HG02642 (cell line): ENCODE measurements at regions not wholly inside any gene's neighbourhood (a gene's known extent, or its start where the extent isn't known, plus 50 kb on each side); places are given as distances from the start of the nearest gene placed in this dataset.

Experiments used
- ATAC-seq: cut with Tn5 transposase; IDR thresholded peaks from one replicate; pipeline ENCODE4 v1.9.1; 2021; ENCODE audit warnings: mild to moderate bottlenecking; ENCODE audit not compliant: unreplicated experiment, poor library complexity

DNA sequence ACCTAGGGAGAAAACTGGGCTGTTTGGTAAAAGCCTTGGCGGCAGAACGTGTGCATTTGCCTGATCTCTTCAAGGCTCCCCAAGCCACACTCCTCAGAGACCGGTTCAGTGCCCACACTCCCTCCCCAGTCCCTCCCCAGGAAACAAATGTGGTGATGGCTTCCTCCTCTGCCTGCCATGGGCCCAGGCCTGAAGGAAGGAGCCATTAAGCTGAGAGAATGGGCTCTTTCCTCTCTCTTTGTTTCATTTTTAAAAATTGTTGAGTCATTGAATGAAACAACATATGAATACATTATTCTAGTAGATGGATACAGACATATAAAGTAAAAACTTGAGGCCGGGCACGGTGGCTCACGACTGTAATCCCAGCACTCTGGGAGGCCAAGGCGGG, 50.6 kb upstream of the YWHAQ start:
- ATAC-seq: no peak

GRCh38 chr2:9685637-9686036, 54.8 kb upstream of the YWHAQ start:
- no peak for ATAC-seq

DNA sequence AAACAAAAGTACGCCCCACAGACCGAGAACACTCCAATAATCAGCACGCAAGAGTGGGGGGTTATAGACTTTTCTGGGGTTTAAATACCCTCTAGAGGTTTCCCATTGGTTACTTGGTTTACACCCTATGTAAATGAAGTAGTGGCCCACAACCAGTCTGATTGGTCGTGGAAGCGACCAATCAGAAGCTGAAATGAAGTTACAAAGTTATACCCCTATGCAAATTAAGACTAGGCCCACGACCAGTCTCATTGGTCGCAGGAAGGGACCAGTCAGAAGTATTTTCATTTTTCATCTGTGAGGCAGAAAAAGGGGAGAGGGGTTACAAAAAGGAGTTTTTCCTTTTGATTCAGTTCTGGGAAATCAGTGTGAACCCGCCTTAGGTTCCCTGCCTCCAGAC, 55.3 kb upstream of the YWHAQ start:
- no peak for ATAC-seq

DNA sequence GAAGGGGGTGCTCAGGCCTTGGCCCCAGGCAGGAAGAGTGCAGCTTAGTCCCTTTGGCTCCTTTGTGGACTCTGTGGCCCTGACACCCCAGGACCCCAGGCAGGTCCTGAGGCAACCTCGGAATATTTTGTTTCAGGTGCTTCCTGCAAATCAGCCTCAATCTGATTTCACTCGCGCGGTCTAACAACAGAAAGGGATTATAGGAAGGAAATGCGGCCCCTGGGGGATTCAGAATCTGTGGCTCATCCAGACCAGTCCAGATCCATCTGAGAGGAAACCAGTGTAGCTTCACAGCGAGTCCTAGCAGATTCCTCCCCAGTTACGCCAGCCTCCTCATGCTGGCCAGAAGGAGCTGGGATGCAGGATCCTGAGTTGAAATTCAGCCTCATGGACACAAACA, 59.5 kb upstream of the YWHAQ start:
- no peak for ATAC-seq

DNA sequence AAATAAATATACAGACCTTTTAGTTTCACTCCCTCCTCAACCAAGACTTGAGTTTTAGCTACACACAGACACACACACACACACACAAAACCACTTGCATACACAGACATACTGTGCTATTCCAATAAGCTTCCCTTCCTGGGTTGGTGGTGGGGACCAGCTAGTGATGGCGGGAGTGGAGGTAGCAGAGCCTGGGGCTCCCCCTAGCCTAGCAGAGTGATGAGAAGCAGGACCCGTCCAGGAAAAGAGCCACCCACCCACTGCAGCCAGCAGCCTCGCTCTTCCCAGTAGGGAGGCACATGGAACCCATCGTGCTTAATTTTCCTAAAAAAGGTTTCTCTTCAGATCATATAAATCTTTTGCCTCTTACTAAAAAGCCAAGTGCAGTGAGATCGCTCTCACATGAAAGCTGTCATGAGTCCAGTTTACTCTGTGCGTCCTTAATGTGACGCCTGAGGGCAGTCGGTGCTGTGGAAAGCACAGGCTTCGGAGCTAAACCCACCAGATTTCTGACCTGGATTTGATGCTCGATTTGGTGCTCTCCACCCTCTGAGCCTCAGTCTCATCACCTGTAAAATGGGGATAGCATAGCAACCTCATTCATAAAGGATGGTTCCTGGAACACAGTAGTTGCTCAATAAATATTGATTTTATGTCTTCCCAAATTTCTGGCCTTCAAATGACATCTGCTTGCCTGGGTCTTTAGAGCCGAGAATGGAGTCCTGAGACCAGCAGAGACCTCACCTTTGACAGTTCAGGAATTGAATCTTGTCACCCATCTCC, 60.1 kb upstream of the YWHAQ start:
- no peak for ATAC-seq

GRCh38 chr2:9692456-9693195, 61.8 kb upstream of the YWHAQ start:
- ATAC-seq: no peak

- ATAC-seq: no peak
Observed at GRCh38 chr2:9693196-9693491, 62.3 kb upstream of the YWHAQ start.

DNA sequence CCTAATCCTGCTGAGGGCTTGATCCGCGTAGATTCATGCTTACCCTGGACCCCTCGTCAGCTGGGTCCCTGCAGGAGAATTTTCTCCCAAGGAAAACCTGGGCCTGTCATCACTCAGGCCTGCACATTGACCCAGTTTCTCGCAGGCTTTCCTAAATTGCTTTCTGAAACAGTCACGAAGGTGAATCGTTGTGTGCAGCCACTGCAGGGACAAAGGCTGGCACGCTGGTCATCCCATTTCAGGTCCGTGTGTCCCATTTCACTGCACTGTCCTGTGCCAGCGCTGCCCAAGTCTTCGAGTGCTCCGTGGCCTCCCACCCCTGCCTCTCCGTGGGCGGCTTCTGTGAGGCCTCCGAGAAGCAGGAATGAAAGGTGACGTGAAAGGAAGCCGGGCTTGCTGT, 62.8 kb upstream of the YWHAQ start:
- no peak for ATAC-seq

DNA sequence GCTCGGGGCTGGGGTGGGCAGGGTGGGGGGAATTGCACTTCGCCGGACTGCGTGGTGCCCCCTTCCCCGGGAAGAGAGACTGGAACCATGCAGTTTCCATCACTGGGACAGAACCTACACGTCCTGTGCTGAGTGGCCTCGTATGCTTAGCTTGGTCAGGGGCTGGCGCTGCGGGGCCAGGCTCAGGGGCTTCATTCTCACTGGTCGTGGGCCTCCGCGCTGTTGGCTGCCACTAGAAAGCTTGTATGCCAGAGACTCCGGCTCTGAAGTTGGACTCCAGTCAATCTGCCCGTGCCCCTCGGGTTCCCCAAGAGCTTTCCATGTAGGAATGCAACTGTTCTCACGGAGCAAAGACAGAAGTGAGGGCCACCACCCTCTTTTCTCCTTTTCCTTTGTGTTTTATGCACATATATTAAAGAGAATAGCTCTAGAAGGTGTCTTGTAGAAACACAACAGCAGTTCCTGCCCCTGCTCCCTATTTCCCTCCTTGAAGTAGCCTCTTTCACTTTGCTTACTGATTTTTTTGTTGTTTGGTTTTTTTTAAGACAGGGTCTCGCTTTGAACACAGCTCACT, 64.0 kb upstream of the YWHAQ start:
- no peak for ATAC-seq

DNA sequence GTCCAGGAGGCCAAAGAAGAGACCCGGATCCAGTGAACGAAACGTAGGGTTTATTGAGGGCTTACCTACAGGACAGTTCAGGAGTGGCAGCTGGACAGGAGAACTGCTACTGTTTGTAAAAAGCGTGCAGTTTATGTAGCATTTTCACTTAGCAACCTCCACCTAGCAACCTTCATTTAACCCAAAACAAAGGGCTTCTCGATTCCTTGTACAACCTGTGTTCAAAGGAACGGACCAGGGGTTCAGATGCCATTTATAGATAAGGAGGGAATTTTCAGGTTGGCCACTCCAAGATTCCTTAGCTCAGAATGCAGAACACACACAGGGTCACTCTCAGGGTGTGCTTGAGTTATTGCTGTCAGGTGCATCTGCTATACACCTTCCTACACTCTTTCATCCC, 65.1 kb upstream of the YWHAQ start:
- ATAC-seq: no peak

DNA sequence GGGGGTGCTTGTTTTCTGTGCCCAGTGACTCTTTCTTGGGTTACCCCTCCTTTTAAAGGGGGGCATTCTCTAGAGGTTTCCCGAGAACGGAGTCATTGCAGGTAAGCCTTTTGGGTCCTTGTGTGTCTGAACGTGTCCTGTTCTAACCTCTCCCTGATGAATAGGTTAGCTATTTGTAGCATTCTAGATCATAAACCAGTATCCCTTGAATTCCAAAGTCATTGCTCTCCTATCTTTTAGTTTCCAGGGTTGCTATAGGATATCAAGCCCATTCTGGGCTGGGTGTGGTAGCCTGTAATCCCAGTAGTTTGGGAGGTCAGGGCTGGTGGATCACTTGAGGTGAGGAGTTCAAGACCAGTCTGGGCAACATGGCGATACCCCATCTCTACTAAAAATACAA, 65.9 kb upstream of the YWHAQ start:
- ATAC-seq: no peak

GRCh38 chr2:9697909-9698308, 67.1 kb upstream of the YWHAQ start:
- ATAC-seq: no peak

DNA sequence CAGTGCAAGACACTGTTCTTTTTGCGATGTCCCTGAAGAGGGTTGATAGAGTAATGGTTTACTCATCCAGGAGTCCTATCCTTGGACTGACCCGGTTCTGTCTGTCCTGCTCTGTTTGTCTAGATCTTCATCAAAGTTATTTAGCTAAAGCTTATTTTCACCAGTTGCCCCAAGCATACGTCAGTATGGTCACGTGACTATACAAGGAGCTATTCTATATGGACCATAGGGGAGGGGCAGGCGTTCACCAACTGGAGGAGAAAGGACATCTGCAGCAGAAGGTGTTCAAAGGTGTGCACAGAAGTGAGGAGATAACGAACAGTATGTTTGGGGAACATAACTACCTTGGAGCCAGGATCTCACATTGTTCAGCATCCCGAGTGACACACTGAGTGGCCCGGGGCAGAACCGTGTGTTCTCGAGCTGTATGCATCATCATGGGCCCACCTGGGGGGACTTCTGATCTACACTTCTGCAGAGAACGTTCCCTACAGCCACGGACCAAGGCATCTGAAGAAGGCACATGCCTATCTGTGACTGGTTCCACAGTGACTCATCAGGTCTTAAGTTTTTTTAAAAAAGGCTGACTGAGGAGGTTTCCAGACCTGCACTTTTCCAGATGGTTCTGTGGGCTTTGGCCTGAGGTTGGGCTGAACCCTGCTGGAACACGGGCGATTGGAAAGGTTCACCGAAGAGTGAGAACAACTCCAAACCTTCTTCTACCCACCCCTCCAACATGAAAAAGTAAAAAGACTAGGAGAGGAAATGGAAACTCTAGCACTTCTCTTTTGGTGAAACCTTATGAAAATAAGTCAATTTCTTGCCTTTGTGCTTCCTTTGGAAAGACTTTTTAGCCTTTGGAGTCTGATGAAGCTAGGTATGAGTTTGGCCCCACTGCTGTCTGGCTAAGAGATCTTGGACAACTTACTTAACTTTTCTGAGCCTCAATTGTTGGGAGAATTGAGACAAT, 68.6 kb upstream of the YWHAQ start:
- no peak for ATAC-seq

- no peak for ATAC-seq
Observed at GRCh38 chr2:9700109-9700495, 69.3 kb upstream of the YWHAQ start.

DNA sequence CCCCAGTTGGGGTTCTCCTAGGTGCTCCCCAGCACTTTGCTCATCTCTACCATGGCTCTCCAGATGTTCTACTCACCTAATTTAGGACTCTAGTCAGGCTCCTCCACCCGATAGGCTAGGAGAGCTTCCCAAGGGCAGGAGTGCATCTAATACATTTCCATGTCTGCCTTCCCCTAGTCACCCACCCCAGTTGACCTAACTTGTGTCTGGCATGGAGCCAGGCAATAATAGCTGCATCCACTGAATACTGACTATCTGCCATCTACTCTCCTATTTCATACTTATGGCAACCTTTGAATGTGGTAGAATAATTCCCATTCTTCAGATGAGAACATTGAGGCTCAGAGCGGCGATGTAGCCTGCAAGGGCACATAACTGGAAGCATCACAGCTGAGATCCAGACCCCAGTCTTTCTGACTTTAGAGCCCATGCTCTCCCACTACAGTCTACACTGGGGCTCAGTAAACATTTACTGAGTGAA, 71.8 kb upstream of the YWHAQ start:
- no peak for ATAC-seq

- no peak for ATAC-seq
Observed at GRCh38 chr2:9703085-9703678, 72.4 kb upstream of the YWHAQ start.

DNA sequence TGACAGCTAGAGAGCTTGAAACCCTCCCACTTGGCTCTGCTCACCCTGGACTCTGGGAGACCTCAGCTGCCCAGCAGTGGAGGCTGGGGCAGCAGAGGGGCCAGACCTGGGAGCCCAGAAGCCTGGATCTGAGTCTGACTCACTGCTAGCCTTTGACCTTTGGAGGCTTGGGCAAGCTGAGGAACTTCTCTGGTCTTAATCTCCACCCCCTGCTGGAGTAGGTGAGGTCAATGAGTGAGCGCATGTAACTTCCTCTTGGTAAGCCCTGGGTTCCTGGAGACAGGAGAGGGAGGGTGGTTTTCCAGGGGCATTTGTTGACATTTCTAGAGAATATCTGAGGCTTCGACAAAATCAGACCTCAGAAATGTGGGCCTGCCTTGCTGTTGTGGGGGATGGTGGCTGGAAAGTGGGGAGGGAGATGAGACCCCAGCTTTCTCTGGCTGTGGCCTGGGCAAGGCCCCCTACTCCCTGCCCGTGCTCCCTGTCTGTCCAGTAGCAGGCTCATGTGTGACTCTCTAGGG, 73.0 kb upstream of the YWHAQ start:
- no peak for ATAC-seq

- no peak for ATAC-seq
Observed at GRCh38 chr2:9704600-9704999, 73.8 kb upstream of the YWHAQ start.

GRCh38 chr2:9705196-9705595, 74.4 kb upstream of the YWHAQ start:
- ATAC-seq: no peak

- ATAC-seq: no peak
Observed at GRCh38 chr2:9707008-9707407, 76.2 kb upstream of the YWHAQ start.
